Large intestine (tissue), 3 donors: ENCODE measurements at regions not wholly inside any gene's neighbourhood (a gene's known extent, or its start where the extent isn't known, plus 50 kb on each side); places are given as distances from the start of the nearest gene placed in this dataset.

ENCODE experiments used
- DNase-seq, 2 donors: peaks; one replicate each; pipeline versions ENCODE4 v3.0.0 to v3.0.0-alpha.2; 2013
- H3K27ac ChIP-seq: one replicate; pipeline ENCODE4 v1.5.1; 2013; ENCODE audit warnings: low read length
- H3K27me3 ChIP-seq: 2 replicates; pipeline ENCODE4 v1.6.1; 2013; ENCODE audit warnings: low read length; ENCODE audit not compliant: control insufficient read depth, insufficient read depth
- H3K36me3 ChIP-seq: 2 replicates; pipeline ENCODE4 v1.6.1; 2013; ENCODE audit warnings: low read length; ENCODE audit not compliant: control insufficient read depth, insufficient read depth
- H3K4me1 ChIP-seq: one replicate; pipeline ENCODE4 v1.6.1; 2013; ENCODE audit warnings: low read length; ENCODE audit not compliant: control insufficient read depth, insufficient read depth
- H3K4me3 ChIP-seq: one replicate; pipeline ENCODE4 v1.5.1; 2013; ENCODE audit warnings: low read length
- H3K9me3 ChIP-seq: one replicate; pipeline ENCODE4 v1.6.1; 2013; ENCODE audit warnings: mild to moderate bottlenecking, low read depth, low read length, moderate library complexity; ENCODE audit not compliant: control insufficient read depth
- WGBS: methylation state at CpG from one replicate; pipeline ENCODE4 v1.1.5; 2013; ENCODE audit warnings: low lambda C conversion rate; ENCODE audit not compliant: insufficient coverage; 5-methylcytosine and 5-hydroxymethylcytosine counted together

DNA sequence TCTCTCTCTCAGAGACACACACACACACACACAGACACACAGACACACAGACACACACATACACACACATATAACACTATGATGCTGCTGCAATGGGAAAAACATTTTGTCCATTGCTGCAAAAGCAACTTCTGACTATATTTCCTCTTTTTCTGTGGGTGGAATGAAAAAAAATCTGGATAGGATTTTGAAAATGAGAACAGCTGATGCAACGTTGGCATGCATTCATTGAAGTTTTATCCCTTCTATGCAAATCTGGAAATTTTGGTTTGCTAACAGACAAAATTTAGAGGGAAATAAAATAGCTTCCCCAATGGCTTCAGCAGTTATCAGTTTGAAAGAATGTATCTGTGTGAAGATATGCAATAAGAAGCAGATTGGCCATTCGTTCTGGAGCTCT, 763.4 kb upstream of the GRM7 start:
- no peak overlapping the region for H3K4me3 ChIP-seq
- H3K27me3 ChIP-seq = no peaks in the 10 kb centered on the region
- DNase-seq = no peak
- no peaks in the 10 kb centered on the region for H3K9me3 ChIP-seq
- H3K4me1 ChIP-seq = no peaks in the 10 kb centered on the region
- H3K36me3 ChIP-seq = no peaks in the 10 kb centered on the region
- no peak overlapping the region for H3K27ac ChIP-seq
- WGBS = 100% methylated on average over 1 of the region's 2 CpGs

GRCh38 chr3:6098516-6099157, 762.3 kb upstream of the GRM7 start:
- Histone ChIP-seq H3K36me3 (no peaks in the 10 kb centered on the region), H3K27me3 (no peaks in the 10 kb centered on the region), H3K4me1 (no peaks in the 10 kb centered on the region), H3K9me3 (no peaks in the 10 kb centered on the region), H3K4me3 (no peak overlapping the region), H3K27ac (no peak overlapping the region)
- DNase-seq = no peak
- WGBS = no CpG with 5 or more reads among the region's 3 CpGs

DNA sequence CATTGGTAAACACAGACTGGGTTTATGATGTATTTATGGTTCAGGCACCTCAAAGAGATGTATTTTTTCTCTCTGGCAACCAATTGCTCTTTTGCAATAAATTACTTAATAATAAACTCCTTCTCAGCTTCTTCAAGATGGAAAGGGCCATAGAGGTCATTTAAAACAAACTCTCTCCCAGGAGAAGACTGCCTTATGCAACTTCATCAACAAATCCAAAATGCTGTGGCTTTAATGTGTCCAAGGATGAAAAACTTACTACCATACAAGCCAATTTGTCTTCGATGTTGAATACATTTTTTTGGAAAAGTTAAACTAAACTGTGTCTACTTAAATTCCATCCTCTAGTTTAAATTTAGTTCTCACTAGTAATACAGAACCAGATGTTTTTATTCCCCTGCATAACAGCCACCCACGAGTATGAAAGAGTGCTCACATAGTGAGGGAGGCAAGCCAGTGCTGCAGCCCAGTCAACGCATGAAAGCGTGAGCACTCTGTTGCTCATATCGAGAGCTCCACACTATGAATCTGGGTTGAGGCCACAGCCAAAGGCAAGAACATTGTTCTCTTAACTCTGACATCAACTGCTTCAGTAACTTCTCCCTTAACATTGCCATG, 761.3 kb upstream of the GRM7 start:
- H3K4me1 ChIP-seq = no peaks in the 10 kb centered on the region
- no peak overlapping the region for H3K4me3 ChIP-seq
- WGBS = no CpG with 5 or more reads among the region's 5 CpGs
- no peaks in the 10 kb centered on the region for H3K36me3 ChIP-seq
- no peaks in the 10 kb centered on the region for H3K27me3 ChIP-seq
- H3K27ac ChIP-seq = no peak overlapping the region
- DNase-seq = peak in 1 of 2 donors; percentile 12
- H3K9me3 ChIP-seq = no peaks in the 10 kb centered on the region

- peaks cover 4% of the 10 kb centered on the region for H3K9me3 ChIP-seq
- no peak for DNase-seq
Observed at GRCh38 chr3:6105187-6105586, 755.7 kb upstream of the GRM7 start.

GRCh38 chr3:6108957-6109356, 752.0 kb upstream of the GRM7 start:
- WGBS = no CpG with 5 or more reads among the region's 7 CpGs
- H3K9me3 ChIP-seq = peaks cover 4% of the 10 kb centered on the region
- H3K4me3 ChIP-seq = no peak overlapping the region
- DNase-seq = no peak
- H3K4me1 ChIP-seq = no peaks in the 10 kb centered on the region
- H3K27ac ChIP-seq = no peak overlapping the region
- H3K27me3 ChIP-seq = no peaks in the 10 kb centered on the region
- no peaks in the 10 kb centered on the region for H3K36me3 ChIP-seq

More at GRCh38 chr3:6105187-6105586, 755.7 kb upstream of the GRM7 start:
- no peaks in the 10 kb centered on the region for H3K36me3 ChIP-seq
- no peaks in the 10 kb centered on the region for H3K4me1 ChIP-seq
- no peak overlapping the region for H3K4me3 ChIP-seq
- H3K27ac ChIP-seq = no peak overlapping the region
- H3K27me3 ChIP-seq = no peaks in the 10 kb centered on the region

- no peak for DNase-seq
- Histone ChIP-seq H3K27ac (no peak overlapping the region), H3K27me3 (no peaks in the 10 kb centered on the region), H3K36me3 (no peaks in the 10 kb centered on the region), H3K9me3 (no peaks in the 10 kb centered on the region), H3K4me3 (no peak overlapping the region), H3K4me1 (no peaks in the 10 kb centered on the region)
- WGBS = no CpG with 5 or more reads among the region's 3 CpGs
Observed at GRCh38 chr3:6110451-6110850, 750.5 kb upstream of the GRM7 start.

- no CpG with 5 or more reads among the region's 3 CpGs for WGBS
- H3K9me3 ChIP-seq = no peaks in the 10 kb centered on the region
Observed at GRCh38 chr3:6112546-6112945, 748.4 kb upstream of the GRM7 start.

GRCh38 chr3:6113338-6113737, 747.6 kb upstream of the GRM7 start:
- Histone ChIP-seq H3K4me1 (no peaks in the 10 kb centered on the region), H3K4me3 (no peak overlapping the region), H3K9me3 (no peaks in the 10 kb centered on the region), H3K27ac (no peak overlapping the region), H3K27me3 (no peaks in the 10 kb centered on the region), H3K36me3 (no peaks in the 10 kb centered on the region)
- no CpG with 5 or more reads among the region's 2 CpGs for WGBS
- DNase-seq = no peak

More at GRCh38 chr3:6112546-6112945, 748.4 kb upstream of the GRM7 start:
- Histone ChIP-seq H3K4me1 (no peaks in the 10 kb centered on the region), H3K27me3 (no peaks in the 10 kb centered on the region), H3K4me3 (no peak overlapping the region), H3K36me3 (no peaks in the 10 kb centered on the region), H3K27ac (no peak overlapping the region)
- DNase-seq = no peak

- WGBS = no CpG with 5 or more reads among the region's 3 CpGs
- no peak overlapping the region for H3K4me3 ChIP-seq
- H3K4me1 ChIP-seq = no peaks in the 10 kb centered on the region
- no peaks in the 10 kb centered on the region for H3K27me3 ChIP-seq
- DNase-seq = no peak
- H3K27ac ChIP-seq = no peak overlapping the region
- H3K9me3 ChIP-seq = no peaks in the 10 kb centered on the region
- no peaks in the 10 kb centered on the region for H3K36me3 ChIP-seq
Observed at GRCh38 chr3:6119367-6119766, 741.5 kb upstream of the GRM7 start.

- H3K9me3 ChIP-seq = no peaks in the 10 kb centered on the region
- DNase-seq = no peak
- H3K27me3 ChIP-seq = no peaks in the 10 kb centered on the region
- WGBS = 75% methylated on average over 2 of the region's 5 CpGs
- no peaks in the 10 kb centered on the region for H3K36me3 ChIP-seq
- H3K4me3 ChIP-seq = no peak overlapping the region
- no peak overlapping the region for H3K27ac ChIP-seq
- H3K4me1 ChIP-seq = no peaks in the 10 kb centered on the region
Observed at GRCh38 chr3:6120786-6121185, 740.1 kb upstream of the GRM7 start.

GRCh38 chr3:6124875-6125274, 736.0 kb upstream of the GRM7 start:
- Histone ChIP-seq H3K4me1 (no peaks in the 10 kb centered on the region), H3K4me3 (no peak overlapping the region), H3K27me3 (no peaks in the 10 kb centered on the region), H3K27ac (no peak overlapping the region), H3K36me3 (no peaks in the 10 kb centered on the region), H3K9me3 (no peaks in the 10 kb centered on the region)
- no peak for DNase-seq
- WGBS = 100% methylated on average over 2 of the region's 5 CpGs
